ENCODE measurements at regions not wholly inside any gene's neighbourhood (a gene's known extent, or its start where the extent isn't known, plus 50 kb on each side); places are given as distances from the start of the nearest gene placed in this dataset.

DNA sequence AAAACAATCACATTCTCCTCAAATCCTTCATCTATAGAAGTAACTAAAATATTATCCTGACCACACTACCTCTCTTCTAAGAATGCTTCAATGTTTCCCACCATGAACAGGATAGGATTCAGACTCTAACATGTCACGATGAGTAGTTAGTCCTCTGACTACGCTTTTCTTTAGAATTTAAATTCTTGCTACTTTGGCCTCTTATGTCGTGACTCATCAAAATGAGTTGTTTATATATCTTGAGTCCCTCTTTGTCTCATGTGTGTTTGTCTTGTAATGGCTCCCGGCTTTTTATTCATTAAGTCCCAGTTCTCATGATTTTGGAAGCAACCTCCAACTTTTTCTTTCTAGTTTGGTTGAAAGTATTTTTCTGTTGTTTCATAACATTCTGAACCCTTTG is 1289.2 kb downstream of the DSC3 start:
- H3K9me3 ChIP-seq = peaks cover 9% of the 10 kb centered on the region
- intact Hi-C loops (cut with DNase I, micrococcal nuclease) = no loop called here
- ATAC-seq (no peak), DNase-seq (no peak)
- TF ChIP-seq, protein P1, sequence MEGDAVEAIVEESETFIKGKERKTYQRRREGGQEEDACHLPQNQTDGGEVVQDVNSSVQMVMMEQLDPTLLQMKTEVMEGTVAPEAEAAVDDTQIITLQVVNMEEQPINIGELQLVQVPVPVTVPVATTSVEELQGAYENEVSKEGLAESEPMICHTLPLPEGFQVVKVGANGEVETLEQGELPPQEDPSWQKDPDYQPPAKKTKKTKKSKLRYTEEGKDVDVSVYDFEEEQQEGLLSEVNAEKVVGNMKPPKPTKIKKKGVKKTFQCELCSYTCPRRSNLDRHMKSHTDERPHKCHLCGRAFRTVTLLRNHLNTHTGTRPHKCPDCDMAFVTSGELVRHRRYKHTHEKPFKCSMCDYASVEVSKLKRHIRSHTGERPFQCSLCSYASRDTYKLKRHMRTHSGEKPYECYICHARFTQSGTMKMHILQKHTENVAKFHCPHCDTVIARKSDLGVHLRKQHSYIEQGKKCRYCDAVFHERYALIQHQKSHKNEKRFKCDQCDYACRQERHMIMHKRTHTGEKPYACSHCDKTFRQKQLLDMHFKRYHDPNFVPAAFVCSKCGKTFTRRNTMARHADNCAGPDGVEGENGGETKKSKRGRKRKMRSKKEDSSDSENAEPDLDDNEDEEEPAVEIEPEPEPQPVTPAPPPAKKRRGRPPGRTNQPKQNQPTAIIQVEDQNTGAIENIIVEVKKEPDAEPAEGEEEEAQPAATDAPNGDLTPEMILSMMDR (IDR thresholded peaks at IDR 0.05) = no peak
- H3K36me3 ChIP-seq (ENCODE audit: low read depth) = no peaks in the 10 kb centered on the region
- H3K4me1 ChIP-seq (ENCODE audit: low read depth) = no peaks in the 10 kb centered on the region
- no peak overlapping the region for H3K4me3 ChIP-seq

DNA sequence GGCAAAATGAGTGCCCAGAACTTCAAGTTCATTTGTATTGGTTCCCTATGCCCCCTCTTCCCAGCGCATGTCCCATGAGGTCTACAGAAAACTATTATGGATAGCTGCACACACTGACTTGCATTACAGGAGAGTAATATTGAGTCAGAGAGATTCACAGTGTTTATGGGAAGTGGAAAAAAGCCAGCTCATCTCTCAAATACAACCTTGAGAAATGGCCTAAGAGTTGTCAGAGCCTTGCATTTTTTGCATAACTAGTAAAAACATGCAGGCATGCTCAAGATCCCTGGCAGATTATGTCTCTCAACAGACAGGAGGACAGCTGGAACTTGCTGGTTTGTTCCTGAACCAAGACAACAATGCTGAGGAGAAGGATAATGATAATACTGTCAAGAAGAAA is 1292.8 kb downstream of the DSC3 start:
- intact Hi-C loops (cut with DNase I, micrococcal nuclease) = no loop called here
- DNase-seq = no peak
- Histone ChIP-seq H3K4me1 (ENCODE audit: low read depth) (no peaks in the 10 kb centered on the region), H3K9me3 (peaks cover 9% of the 10 kb centered on the region), H3K4me3 (no peak overlapping the region), H3K36me3 (ENCODE audit: low read depth) (no peaks in the 10 kb centered on the region)
- no peak for ATAC-seq
- TF ChIP-seq, protein P1 (IDR thresholded peaks at IDR 0.05) = no peak

DNA sequence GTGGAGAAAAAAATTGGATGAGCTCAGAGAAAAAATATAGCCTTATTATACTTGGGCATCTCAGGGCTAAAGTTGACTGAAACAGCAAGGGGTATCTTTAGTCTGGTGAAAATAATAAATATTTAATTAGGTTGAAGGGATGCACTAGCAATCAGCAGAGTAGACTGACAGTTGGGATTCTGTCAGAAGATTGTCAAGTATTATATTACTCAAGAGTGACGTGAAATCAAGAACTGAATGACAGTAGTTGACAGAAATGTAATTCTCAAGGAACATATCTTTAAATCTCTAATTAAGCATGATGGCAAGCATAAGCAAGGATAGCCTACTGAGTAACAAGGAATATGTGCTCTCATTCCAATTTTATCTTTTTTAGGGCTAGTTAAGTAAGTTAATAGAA is 1301.1 kb downstream of the DSC3 start:
- DNase-seq (no peak), ATAC-seq (no peak)
- Histone ChIP-seq H3K9me3 (peaks cover 23% of the 10 kb centered on the region), H3K36me3 (ENCODE audit: low read depth) (no peaks in the 10 kb centered on the region), H3K4me3 (no peak overlapping the region), H3K4me1 (ENCODE audit: low read depth) (no peaks in the 10 kb centered on the region)
- TF ChIP-seq, protein P1 (IDR thresholded peaks at IDR 0.05) = no peak
- intact Hi-C loops (cut with DNase I, micrococcal nuclease) = no loop called here

DNA sequence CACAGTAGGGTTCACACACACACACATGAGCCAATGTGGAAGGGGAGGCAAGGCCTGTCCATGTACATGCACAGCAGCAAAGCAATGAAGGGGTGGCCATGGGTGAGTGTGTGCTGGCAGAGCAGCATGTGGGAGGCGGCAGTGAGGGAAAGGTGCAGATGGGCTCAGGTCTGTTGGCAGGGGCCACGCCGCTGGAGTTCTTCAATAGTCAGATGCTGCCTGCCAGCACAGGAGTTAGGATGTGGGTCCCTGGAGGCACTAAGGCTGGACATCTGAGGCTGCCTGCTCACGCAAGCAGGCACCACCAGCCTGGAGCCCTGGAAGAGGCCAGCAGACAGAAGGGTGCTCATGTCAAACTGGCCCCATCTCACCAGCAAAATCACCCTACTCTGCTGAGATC is 1304.9 kb downstream of the DSC3 start:
- no peaks in the 10 kb centered on the region for H3K4me1 ChIP-seq (ENCODE audit: low read depth)
- peaks cover 26% of the 10 kb centered on the region for H3K9me3 ChIP-seq
- ATAC-seq (no peak), DNase-seq (no peak)
- TF ChIP-seq, protein P1 (IDR thresholded peaks at IDR 0.05) = no peak
- H3K36me3 ChIP-seq (ENCODE audit: low read depth) = no peaks in the 10 kb centered on the region
- H3K4me3 ChIP-seq = no peak overlapping the region
- intact Hi-C loops (cut with DNase I, micrococcal nuclease) = no loop called here

DNA sequence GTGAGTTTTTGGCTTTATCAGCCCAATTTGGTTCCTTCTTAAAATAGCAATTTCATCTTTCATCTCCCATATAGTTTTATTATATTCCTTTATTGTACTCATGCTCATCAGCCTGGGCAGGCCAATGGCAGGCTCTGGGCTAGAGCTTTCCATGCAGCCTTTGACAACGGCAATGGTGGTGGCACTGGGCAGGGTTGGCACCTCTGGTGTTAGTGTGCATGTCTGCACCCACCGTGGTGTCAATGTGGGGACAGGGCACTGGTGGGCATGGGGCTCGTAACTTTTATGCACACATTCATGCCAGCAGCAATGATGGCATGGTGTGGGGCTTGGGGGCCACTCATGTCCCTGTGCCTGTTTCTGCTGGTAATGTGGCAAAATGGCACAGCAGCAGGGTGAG is 1305.4 kb downstream of the DSC3 start:
- H3K4me3 ChIP-seq = no peak overlapping the region
- ATAC-seq (no peak), DNase-seq (no peak)
- no peaks in the 10 kb centered on the region for H3K36me3 ChIP-seq (ENCODE audit: low read depth)
- intact Hi-C loops (cut with DNase I, micrococcal nuclease) = no loop called here
- peaks cover 25% of the 10 kb centered on the region for H3K9me3 ChIP-seq
- TF ChIP-seq, protein P1 (IDR thresholded peaks at IDR 0.05) = no peak
- no peaks in the 10 kb centered on the region for H3K4me1 ChIP-seq (ENCODE audit: low read depth)

DNA sequence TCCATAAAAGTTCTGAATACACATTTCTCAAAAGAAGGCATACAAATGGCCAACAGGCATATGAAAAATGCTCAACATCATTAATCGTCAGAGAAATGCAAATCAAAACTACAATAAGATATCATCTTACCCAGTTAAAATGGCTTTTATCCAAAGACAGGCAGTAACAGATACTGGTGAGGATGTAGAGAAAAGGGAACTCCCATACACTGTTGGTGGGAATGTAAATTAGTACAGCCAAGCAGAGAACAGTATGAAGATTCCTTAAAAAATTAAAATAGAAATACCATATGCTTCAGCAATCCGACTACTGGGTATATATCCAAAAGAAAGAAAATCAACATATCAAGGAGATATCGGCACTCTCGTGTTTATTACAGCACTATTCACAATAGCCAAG is 1312.5 kb downstream of the DSC3 start:
- H3K36me3 ChIP-seq (ENCODE audit: low read depth) = no peaks in the 10 kb centered on the region
- no peaks in the 10 kb centered on the region for H3K4me1 ChIP-seq (ENCODE audit: low read depth)
- DNase-seq (no peak), ATAC-seq (no peak)
- intact Hi-C loops (cut with DNase I, micrococcal nuclease) = no loop called here
- peaks cover 17% of the 10 kb centered on the region for H3K9me3 ChIP-seq
- TF ChIP-seq, protein P1 (IDR thresholded peaks at IDR 0.05) = no peak
- no peak overlapping the region for H3K4me3 ChIP-seq

Measured in mucosa of descending colon (tissue), 3 donors.